Hepatic stellate cell (primary cell): ENCODE measurements at regions not wholly inside any gene's neighbourhood (a gene's known extent, or its start where the extent isn't known, plus 50 kb on each side); places are given as distances from the start of the nearest gene placed in this dataset.
"Not testable (repeated sequence)": the region's sequence is repeated elsewhere in the genome, so short reads cannot be mapped to it uniquely, and the experiment has no call there.

Experiments used
- DNase-seq: peaks from one replicate; pipeline ENCODE4 v3.0.0; 2011; ENCODE audit warnings: low spot score

- not testable (repeated sequence) for DNase-seq
These were observed 56.2 kb upstream of the TFPI start for GRCh38 chr2:187610450-187610849.

DNA sequence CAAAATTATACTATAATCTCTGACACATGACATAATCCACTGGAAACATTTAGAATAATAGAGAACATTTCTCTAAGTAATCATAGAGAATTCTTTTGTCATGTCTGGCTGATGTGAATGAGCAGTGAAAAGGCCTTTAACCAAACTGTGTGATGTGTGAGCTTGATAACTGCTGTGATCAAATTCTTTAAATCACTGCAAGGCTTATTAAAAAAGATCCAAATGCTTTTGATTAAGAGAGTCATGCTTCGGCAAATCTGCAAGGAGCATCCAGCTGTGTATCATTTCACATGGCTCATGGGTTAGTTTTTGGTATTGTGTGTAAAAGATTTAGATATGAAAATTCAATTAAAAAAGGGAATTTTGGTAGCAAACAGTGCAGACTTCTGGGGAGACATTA lies 58.6 kb upstream of the TFPI start:
- no peak for DNase-seq

- DNase-seq, result no peak
These were observed 60.5 kb upstream of the TFPI start for GRCh38 chr2:187614756-187615155.

DNA sequence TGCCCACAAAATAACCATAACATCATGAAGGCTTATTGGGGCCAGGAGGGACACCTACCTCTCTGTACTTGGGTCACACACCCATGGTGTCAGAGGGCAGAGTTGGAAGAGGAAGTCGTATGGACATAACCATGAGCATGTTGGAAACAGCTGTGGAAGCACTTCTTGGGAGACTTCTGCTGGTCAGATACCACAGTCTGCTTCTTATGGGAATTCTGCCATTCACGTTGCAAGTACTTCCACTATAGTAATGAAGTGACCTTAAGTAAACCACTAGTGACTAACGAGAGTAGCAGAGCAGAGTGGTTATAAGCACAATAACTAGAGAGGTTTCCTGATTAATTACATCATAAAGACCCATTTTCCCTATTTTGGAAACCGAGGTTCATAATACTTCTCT lies 61.1 kb upstream of the TFPI start:
- no peak for DNase-seq

- no peak for DNase-seq
These were observed 61.7 kb upstream of the TFPI start for GRCh38 chr2:187615902-187616301.

DNA sequence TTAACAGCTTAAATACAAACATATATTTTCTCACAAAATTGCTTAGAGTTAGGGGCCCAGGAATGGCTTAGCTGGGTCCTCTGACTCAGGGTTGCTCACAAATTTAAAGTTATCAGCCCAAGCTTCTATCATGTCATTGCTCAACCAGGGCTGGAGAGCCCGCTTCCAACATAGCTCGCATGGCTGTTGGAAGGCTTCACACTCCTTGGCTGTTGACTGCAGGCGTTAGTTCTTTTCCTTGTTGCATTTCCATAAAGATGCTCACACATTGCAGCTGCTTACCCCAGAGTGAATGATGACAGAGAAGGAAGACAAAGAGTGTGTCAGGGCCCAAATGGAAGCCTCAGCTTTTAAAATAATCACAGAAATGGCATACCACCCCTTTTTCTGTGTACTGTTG lies 62.9 kb upstream of the TFPI start:
- DNase-seq, result no peak

DNA sequence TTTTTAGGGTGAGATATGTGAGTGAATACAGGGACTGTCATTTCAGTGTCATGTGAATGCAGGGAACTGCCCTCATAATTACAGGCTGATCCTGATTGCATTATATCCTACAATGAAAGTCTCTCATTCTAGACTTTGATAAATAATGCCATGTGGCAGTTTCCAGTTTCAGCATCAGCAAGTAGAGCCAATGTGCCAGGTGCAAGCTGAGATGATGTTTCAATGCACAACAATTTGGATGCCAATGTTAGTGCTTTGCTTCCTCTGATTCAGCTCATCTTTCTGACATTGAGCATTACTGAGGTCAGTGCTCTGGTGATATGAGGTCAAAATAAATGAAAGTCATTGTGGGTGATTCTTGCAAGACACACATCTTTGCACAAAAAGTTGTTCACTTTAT lies 63.7 kb upstream of the TFPI start:
- DNase-seq, result no peak

DNA sequence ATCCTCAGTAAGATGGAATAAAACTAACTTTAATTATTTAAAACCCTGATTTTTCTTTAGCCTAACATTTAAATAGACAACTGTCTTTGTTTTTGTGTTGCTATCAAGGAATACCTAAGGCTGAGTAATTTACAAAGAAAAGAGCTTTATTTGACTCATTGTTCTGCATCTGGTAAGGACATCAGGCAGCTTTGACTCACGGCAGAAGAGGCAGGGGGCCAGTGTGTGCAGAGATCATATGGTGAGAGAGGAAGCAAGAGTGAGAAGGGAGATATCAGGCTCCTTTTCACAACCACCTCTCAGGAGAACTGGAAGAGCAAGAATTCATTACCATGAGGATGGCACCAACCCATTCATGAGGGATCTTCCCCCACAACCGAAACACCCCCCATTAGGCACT lies 64.6 kb upstream of the TFPI start:
- DNase-seq, result no peak

DNA sequence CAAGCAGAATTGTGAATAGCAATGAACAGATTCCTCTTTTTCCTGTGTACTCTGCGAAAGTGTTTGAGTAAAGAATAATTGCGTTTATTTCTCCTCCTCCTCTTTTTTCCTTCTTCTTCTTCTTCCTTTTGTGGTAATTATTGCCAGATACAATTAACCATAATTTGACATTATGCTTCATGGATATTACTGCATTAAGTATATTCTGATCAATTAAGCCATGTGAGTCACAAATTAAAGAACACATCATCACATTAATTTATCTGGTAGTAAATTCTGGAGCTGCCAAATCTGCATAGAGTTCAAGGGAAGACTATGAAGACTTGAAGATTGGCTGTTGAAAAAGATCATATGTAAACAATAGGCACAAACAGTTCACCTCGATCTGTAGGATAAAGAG lies 72.9 kb upstream of the TFPI start:
- DNase-seq, result no peak

- not testable (repeated sequence) for DNase-seq
These were observed 82.6 kb upstream of the TFPI start for GRCh38 chr2:187636731-187637391.

DNA sequence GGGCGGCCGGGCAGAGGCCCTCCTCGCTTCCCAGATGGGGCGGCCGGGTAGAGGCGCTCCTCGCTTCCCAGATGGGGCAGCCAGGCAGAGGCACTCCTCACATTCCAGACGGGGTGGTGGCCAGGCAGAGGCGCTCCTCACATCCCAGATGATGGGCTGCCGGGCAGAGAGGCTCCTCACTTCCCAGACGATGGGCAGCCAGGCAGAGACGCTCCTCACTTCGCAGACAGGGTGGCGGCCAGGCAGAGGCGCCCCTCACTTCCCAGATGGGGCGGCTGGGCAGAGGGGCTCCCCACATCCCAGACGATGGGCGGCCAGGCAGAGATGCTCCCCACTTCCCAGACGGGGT lies 83.1 kb upstream of the TFPI start:
- not testable (repeated sequence) for DNase-seq

- not testable (repeated sequence) for DNase-seq
These were observed 83.5 kb upstream of the TFPI start for GRCh38 chr2:187637771-187638170.

DNA sequence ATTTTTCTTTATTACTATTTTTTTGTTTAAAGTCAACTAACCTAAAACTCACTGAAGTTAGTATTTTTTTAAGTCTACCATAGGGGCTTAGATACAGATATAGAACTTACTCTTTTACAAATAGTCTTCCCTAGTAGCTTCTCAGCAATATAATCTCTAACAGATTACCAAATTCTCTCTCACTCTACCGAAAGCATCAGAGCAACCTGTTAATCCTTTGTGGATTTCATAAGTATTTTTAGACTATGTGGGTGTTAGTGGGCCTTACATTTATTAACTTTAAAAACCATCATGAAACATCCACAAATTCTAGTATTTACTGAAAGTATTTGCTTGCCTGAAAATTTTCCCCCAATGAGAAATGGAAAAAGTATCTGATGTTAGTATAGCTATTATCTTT lies 84.6 kb upstream of the TFPI start:
- no peak for DNase-seq

- DNase-seq, result no peak
These were observed 86.8 kb upstream of the TFPI start for GRCh38 chr2:187640926-187641510.

- no peak for DNase-seq
These were observed 88.3 kb upstream of the TFPI start for GRCh38 chr2:187642498-187642897.

DNA sequence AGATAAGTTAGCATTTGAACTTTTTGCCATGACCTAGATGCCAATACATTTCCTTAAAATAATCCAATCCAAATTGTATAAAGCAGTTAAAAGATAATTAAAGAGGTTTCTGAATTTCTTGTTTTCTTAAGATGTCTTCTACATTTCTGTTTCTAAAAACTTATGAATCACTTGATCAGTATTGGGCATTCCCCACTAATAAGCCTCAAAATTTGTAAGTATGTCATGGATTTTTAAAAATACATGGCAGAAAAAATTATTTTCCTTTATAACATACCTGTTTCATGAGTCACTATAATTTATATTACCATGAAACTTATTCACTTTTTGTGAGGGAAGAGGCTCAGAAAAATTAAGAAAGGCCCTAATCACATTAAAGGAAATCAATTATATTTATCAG lies 90.3 kb upstream of the TFPI start:
- no peak for DNase-seq

DNA sequence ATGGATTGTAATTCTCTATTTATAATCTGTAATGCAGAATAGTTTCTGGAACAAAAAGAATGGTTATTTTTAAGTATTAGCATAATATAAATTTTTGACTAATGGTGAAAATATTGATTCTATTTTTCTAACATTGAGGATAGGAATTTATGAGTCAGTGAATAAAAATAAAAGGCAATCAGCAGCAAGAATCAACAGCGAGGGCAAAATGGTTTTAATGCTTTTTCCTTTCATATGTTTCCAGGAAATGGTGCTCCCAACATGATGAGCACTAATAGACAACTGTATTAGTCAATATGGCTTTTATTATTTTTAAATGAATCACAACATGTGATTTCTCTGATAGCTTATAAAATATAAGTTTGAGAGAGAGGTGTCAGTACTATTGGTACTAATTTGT lies 90.7 kb upstream of the TFPI start:
- DNase-seq, result peak; percentile 4

DNA sequence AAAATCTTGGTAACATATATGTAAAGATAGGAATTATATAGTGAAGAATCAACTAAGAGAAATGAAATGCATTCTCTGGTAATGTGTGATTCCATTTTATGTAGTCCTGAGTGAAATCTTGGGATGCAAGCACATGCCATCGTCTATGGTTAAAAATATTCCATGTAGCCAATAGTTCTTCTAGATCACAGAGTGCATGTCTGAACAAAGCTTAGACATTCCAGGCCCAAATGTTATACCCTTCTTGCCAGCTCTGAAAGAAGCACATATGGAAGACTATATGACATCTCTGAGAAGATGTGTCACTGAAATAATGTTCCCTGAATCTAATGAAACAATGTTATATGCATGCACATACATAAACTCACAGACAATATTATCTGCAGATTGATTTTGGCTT lies 92.3 kb upstream of the TFPI start:
- no peak for DNase-seq

DNA sequence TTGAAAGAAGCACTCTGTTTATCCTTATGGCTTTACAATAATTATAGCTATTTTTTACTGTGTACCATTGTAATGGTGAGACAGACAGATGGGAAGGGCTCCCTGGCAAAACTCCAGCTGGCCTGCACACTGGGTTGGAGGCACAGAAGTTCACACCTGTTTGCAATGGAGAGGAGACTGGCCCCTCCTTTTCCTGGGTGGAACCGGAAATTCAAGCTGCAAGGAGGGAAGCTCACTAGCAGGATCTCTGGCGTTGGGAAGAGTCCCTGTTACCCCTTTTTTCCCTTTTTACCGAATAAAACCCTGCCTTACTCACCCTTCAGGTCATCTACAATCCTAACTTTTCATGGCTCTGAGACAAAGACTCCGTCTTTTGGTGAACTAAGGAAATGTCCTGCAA lies 100.3 kb upstream of the TFPI start:
- DNase-seq, result no peak

- no peak for DNase-seq
These were observed 100.8 kb upstream of the TFPI start for GRCh38 chr2:187655001-187655400.

GRCh38 chr2:187656123-187656522 lies 101.9 kb upstream of the TFPI start:
- DNase-seq, result no peak

GRCh38 chr2:187658952-187659525 lies 104.8 kb upstream of the TFPI start:
- peak; percentile 19 for DNase-seq

DNA sequence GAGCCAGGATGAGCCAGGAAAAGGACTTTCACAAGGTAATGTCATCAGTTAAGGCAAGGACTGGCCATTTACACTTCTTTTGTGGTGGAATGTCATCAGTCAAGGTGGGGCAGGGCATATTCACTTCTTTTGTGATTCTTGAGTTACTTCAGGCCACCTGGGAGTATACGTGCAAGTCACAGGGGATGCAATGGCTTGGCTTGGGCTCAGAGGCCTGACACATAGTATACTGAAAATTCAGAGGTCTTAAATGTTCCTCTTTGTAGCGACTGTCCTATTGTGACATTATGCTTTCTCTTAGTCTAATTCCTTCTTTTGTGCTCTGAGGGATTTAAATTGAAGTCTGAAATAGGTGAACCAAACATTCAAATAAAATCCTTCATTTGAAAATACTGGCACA lies 121.8 kb upstream of the TFPI start:
- DNase-seq, result not testable (repeated sequence)

DNA sequence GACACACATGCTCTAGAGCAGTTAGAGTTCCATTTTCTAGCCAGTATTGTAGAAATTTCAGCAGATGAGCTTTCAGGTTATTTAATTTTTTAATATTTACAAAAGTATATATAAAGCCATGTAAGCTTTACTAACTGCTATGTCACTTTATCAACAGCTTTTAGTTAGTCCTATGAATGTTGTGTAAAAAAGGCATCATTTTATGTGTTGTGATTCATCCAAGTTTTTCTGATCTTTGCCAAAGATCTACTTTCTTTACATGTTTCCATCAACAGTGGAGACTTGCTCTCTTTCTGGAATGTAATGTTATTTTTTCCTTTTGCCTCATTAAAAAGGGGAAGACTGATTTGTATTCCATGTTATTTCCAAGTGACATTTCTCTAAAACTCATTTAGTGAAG lies 125.2 kb upstream of the TFPI start:
- DNase-seq, result no peak
